ENCODE measurements at regions not wholly inside any gene's neighbourhood (a gene's known extent, or its start where the extent isn't known, plus 50 kb on each side); places are given as distances from the start of the nearest gene placed in this dataset.

DNA sequence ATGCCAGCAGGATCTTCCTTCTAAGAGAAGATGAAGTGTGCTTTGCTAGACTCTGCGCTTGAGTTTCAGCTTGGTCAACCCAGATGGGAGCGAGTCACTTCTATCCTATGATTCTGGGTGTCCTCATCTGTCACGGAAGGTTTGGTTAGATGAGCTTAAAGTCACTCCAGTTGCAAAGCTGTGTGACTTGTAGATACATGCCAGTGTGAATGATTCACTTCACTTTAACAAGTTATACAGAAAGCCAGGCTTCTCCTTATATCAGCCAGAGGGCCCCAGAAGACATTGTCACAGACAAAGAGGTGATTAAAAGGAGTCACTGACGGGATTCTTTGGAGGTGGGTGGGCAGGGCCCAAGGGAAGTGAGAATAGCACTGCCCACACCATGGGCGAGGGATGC is 122.6 kb upstream of the PFKP start:
- no peak overlapping the region for H3K27ac ChIP-seq
- no peaks in the 10 kb centered on the region for H3K9me3 ChIP-seq
- TF ChIP-seq POLR2A (IDR thresholded peaks at IDR 0.05): no peak
- TF ChIP-seq, protein P1, sequence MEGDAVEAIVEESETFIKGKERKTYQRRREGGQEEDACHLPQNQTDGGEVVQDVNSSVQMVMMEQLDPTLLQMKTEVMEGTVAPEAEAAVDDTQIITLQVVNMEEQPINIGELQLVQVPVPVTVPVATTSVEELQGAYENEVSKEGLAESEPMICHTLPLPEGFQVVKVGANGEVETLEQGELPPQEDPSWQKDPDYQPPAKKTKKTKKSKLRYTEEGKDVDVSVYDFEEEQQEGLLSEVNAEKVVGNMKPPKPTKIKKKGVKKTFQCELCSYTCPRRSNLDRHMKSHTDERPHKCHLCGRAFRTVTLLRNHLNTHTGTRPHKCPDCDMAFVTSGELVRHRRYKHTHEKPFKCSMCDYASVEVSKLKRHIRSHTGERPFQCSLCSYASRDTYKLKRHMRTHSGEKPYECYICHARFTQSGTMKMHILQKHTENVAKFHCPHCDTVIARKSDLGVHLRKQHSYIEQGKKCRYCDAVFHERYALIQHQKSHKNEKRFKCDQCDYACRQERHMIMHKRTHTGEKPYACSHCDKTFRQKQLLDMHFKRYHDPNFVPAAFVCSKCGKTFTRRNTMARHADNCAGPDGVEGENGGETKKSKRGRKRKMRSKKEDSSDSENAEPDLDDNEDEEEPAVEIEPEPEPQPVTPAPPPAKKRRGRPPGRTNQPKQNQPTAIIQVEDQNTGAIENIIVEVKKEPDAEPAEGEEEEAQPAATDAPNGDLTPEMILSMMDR (IDR thresholded peaks at IDR 0.05): no peak
- H3K4me1 ChIP-seq: no peaks in the 10 kb centered on the region
- DNase-seq: no peak
- no peaks in the 10 kb centered on the region for H3K36me3 ChIP-seq
- no peak overlapping the region for H3K4me3 ChIP-seq
- H3K27me3 ChIP-seq: no peaks in the 10 kb centered on the region

- Histone ChIP-seq H3K27me3 (no peaks in the 10 kb centered on the region), H3K27ac (no peak overlapping the region), H3K4me3 (no peak overlapping the region), H3K36me3 (no peaks in the 10 kb centered on the region), H3K4me1 (no peaks in the 10 kb centered on the region), H3K9me3 (no peaks in the 10 kb centered on the region)
- no peak for DNase-seq
- no peak for TF ChIP-seq POLR2A (IDR thresholded peaks at IDR 0.05)
- TF ChIP-seq, protein P1 (IDR thresholded peaks at IDR 0.05): no peak
These were observed 123.3 kb upstream of the PFKP start for GRCh38 chr10:2943932-2944614.

GRCh38 chr10:2942938-2943337 is 124.4 kb upstream of the PFKP start:
- no peaks in the 10 kb centered on the region for H3K9me3 ChIP-seq
- H3K4me3 ChIP-seq: no peak overlapping the region
- TF ChIP-seq, protein P1 (IDR thresholded peaks at IDR 0.05): no peak

DNA sequence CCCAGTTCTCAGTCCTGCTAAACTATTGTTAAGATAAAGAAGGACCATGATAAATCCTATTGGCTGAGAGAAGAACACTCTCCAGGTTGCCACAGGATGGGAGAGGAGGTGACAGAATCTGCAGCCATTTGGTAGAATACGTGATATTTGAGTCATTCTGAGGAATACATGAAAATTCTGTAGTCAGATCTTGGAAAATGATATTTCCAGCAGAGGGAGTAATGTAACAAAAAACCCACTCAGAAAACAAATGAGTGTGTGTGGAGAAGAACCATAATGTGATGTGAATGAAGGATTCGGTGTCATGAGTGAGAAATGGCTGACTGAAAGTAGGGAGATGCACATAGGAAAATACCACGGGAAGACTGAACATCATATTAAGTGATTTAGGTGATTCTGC is 128.5 kb upstream of the PFKP start:
- no peak for TF ChIP-seq POLR2A (IDR thresholded peaks at IDR 0.05)
- TF ChIP-seq, protein P1 (IDR thresholded peaks at IDR 0.05): peak in 3 of 6 experiments; percentile 6 to 18 (median 14)
- no peak overlapping the region for H3K4me3 ChIP-seq
- no peak for DNase-seq
- no peaks in the 10 kb centered on the region for H3K27me3 ChIP-seq
- H3K4me1 ChIP-seq: no peaks in the 10 kb centered on the region
- no peak overlapping the region for H3K27ac ChIP-seq
- H3K36me3 ChIP-seq: no peaks in the 10 kb centered on the region
- no peaks in the 10 kb centered on the region for H3K9me3 ChIP-seq

More at GRCh38 chr10:2942938-2943337, 124.4 kb upstream of the PFKP start:
- no peaks in the 10 kb centered on the region for H3K27me3 ChIP-seq
- no peak overlapping the region for H3K27ac ChIP-seq
- no peaks in the 10 kb centered on the region for H3K36me3 ChIP-seq
- no peaks in the 10 kb centered on the region for H3K4me1 ChIP-seq
- no peak for DNase-seq

DNA sequence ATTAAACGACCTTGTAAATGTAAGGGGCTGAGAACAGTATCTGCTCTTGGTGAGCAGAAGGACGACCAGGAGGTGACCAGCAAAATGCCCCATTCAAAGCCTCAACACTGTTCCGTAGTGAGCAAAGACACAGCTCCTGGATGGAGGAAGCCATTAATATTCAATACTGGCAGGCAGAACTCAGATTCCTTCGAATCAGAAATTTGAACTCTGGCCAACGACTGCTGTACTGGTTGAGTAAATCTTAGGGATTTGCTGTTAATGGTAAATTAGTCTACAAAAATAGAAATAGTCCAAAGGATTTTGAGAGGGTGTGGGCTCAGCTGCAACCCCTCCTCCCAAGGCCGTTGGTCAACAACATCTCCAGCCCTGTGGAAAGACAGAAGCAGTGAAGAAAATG is 130.5 kb upstream of the PFKP start:
- H3K9me3 ChIP-seq: no peaks in the 10 kb centered on the region
- no peak overlapping the region for H3K4me3 ChIP-seq
- no peak for DNase-seq
- no peaks in the 10 kb centered on the region for H3K36me3 ChIP-seq
- H3K27me3 ChIP-seq: no peaks in the 10 kb centered on the region
- no peak overlapping the region for H3K27ac ChIP-seq
- no peak for TF ChIP-seq POLR2A (IDR thresholded peaks at IDR 0.05)
- TF ChIP-seq, protein P1 (IDR thresholded peaks at IDR 0.05): no peak
- H3K4me1 ChIP-seq: no peaks in the 10 kb centered on the region
